Suppressor macrophage treated with lipopolysaccharide for 4 hours (primary cell): ENCODE measurements at regions not wholly inside any gene's neighbourhood (a gene's known extent, or its start where the extent isn't known, plus 50 kb on each side); places are given as distances from the start of the nearest gene placed in this dataset.

Source experiments
- DNase-seq: peaks from one replicate; pipeline ENCODE4 v3.0.0-alpha.2; 2020

DNA sequence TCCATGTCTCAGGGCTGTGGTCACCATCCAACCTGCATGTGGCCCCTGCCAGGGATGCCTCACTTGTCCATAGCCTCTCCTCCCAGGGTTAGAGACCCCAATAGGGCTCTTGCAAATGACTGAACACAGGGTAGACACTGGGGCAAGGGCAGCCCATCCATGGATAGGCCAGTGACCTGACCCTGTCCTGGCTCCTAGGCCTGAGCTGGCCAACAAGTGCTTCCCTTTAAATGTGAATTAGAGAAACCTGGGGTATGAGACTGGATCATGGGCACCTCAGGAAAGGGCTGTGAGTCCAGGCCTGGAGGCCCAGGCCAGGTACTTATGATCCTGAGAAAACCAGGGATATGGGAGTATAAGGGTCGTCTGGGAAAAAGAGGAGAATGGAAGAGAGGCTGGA lies 64.5 kb downstream of the COPS8 start:
- DNase-seq: no peak

DNA sequence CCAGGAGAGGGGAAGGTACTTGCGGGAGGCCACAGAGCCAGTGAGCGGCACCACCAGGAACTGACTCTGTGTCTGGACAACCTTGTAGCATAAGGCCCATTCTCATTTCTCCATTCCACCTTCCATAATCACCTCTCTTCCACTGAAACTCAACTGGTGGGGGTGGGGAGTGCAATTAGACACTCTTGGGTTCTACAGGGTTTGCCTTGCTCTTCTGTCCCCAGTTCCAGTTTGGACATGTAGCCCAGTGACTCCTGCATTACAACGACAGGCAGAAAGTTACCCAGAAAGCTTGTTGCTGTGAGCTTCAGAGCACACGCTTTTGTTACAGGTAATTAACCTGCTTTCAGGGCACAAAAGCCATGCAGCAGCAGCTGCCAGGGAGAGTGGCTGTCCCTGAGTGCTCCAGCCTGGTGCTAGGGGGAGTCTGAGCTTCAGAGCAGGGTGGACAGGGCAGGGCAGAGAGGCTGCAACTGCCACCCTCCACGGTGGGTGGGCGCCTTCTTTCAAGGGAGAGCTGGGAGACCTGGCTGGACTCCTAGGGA lies 65.2 kb downstream of the COPS8 start:
- no peak for DNase-seq

DNA sequence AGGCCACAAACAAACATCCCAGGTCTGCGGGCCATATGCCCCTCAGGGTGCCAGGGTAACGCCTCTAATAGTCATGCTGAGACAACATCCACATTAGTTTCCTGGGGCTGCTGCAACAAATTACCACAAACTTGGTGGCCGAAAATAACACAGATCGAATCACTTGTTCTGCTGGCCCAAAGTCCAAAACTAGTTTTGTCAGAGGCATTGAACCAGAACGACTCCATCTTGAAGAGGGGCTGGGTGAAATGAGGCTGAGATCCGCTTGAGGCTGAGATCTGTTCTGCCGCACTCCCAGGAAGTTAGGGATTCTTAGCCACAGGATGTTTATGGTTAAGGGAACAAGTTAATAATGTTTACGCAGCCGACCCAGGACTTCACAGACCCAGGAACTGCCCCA lies 66.7 kb downstream of the COPS8 start:
- no peak for DNase-seq

DNA sequence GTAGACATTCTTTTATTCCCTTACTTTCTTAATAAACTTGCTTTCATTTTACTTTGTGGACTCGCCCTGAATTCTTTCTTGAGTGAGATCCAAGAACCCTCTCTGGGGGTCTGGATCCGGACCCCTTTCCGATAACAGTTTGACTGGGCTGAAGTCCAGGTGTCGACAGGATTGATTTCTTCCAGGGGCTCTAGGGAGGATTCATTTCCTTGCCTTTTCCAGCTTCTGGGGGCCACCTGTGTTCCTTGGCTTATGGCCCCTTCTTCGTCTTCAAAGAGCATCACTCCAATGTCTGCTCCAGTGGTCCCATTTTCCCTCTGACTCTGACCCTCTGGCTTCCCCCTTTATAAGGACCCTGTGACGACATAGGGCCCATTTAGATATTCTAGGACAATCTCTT lies 67.5 kb downstream of the COPS8 start:
- DNase-seq: no peak

DNA sequence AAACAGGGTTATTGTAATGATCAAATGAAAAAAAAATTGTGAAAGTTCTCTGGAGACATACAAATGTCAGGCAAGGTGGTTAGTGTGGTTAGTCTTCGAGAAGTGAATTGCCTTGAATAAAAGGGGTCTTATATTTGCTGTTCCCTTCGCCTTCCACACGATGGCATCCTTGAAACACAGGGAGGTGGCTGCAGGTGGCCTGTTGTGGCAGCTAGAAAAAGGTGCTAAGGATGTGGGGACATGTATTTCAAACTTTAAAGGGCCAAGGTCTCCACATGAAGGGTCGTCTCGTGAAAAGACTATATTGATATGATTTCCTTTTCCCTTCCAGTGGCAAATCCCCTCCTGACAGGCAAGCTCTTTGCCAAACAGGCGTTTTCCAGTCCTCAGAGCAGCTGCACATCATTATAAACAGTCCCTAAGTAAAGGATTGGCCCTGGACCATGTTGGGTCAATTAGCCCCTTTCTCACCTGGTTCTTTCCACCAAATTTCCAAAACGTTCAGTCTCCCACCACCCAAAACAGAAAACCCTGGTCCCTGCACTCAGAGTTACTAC lies 68.5 kb downstream of the COPS8 start:
- peak; percentile 45 for DNase-seq

DNA sequence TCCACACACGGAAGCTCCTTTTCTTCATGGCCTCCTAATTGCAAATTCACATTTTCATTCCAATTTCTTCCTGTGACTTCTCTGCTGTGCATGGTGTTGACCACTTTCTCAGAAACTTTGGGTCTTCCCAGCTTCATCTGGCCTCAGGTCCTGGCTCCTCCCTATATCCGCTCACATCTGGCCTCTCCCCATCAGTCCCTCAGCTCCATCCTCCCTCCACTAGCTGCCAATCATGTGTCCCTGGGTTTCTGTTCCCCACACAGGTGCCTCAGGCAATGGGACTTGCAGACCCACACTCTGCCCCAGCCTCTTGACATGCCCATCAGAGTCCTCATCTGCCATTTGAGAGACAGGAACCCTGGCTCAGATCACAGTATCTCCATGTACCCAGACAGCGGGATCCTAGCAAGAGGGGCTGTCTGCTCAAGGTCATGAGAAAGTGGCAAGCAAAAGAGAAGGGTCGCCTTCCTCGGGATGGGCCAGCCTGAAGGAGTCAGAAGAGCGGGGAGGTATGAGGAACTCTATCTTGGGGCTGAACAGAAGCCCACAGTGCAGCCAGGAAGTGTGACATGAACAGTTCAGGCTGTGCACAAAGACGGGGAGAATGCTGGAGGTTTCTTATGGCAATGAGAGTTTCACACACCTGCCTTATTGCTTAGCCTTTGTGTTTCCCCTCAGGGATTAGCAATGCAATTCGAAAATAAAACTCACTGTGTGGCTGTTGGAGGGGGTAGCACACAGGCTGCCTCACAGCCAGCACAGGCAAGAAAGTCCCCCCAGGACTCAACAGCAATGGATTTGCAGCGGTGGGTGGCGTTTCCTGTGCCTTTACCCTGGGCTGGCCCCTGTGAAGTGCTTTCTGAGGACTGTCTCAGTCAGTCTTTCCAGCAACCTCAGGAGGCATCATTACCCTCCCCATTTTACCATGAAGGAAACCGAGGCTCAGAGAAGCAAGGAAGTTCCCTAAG lies 69.5 kb downstream of the COPS8 start:
- DNase-seq: no peak

DNA sequence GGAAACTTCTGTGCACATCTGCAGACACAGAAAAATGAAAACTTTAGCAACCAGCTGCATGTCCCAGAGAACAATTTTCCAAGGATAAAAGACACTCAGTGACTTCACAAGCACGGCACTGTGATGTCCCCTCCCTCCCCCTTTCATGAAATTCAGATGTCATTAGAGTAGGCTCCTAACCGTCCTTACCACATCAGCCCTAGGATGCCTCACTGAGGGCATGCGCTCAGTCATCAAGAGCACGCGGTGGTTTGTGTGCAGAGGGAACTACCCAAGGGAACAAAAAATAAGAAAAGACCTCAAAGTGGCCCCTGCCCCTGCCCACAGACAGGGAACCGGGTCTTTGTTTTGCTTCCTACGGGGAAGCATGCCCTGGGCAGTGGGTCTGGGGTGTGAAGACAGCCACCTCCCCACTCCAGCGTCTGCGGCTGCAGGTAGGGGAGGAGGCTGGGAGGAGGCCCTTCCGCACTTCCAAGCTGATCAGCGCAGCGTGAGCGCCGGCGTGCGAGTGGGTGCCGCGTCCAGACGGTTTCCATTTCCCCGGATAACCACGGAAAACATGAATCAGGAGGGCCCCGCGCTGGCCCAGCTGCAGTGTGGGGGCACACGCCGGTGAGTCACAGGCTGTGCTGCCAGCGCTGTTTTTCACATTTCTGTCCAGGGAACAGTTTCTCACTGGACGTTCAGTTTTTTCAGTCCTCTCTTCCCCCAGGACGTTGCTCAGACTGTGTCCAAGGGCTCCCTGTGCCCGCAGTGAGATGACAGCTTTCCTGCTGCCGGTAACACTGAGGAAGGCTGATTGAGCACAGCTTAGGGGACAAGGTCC lies 70.6 kb downstream of the COPS8 start:
- peak; percentile 80 for DNase-seq

DNA sequence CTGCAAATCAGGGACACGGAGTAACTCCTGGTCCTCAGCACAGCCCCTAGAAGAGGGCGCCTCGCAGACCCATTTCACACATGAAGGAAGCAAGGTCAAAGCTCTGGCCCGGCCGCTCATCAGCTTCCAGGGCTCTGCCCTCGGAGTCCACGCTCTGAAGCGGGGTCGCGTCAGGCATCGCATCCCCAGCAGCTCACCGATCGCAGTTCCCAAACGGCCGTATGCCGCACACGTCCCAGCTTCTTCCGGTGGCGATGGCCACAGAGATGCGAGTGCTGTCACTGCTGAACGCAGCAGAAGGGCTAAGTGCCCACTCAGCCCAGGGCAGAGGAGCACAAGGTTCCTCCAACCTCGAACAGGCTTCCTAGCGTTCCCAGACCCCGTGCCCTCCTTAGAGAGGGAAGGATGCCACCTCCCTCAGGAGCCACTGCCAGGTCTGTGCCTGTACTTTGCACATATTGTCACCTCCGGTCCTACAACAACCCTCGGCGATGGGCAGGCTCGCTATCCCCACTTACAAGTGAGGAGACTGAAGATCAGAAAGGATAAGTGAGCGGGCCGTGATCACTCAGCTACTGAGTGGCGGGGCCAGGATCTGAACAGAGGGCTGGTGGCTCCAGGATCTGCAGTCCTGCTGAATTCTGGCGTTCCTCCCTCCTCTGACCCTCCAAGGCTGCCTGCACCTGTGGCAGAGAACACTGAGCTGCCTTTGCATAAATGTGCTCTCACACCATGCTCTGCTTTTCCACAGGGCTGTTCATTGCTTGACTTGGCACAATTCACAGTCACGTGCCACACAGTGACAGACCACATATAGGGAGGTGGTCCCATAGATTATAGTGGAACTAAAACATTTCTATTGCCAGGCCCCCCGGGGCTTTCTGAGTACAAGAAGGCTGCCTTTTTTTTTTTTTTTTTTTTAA lies 71.4 kb downstream of the COPS8 start:
- DNase-seq: no peak

DNA sequence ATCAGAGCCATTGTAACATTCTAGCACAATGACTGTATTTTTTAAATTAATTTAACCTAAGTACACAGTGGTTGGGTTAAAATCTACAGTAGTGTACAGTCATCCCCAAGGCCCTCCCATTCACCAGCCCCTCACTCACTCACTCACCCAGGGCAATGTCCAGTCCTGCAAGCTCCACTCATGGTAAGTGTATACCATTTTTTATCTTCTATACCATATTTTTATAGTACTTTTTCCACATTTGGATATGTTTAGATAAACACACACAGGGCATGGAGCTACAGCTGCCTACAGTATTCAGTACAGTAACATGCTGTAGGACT lies 72.1 kb downstream of the COPS8 start:
- DNase-seq: no peak

DNA sequence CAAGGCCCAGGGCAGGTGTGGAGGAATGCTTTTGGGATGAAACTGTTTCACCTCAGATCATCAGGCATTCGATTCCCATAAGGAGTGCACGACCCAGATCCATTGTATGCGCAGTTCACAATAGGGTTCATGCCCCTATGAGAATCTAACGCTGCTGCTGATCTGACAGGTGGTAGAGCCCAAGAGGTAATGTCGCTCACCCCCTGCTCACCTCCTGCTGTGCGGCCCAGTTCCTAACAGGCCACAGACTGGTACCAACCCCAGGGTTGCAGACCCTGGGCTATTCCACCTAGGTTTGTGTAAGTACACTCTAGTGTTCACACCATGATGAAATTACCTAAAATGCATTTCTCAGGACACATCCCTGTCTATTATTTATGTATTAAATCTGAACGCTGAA lies 72.5 kb downstream of the COPS8 start:
- no peak for DNase-seq

DNA sequence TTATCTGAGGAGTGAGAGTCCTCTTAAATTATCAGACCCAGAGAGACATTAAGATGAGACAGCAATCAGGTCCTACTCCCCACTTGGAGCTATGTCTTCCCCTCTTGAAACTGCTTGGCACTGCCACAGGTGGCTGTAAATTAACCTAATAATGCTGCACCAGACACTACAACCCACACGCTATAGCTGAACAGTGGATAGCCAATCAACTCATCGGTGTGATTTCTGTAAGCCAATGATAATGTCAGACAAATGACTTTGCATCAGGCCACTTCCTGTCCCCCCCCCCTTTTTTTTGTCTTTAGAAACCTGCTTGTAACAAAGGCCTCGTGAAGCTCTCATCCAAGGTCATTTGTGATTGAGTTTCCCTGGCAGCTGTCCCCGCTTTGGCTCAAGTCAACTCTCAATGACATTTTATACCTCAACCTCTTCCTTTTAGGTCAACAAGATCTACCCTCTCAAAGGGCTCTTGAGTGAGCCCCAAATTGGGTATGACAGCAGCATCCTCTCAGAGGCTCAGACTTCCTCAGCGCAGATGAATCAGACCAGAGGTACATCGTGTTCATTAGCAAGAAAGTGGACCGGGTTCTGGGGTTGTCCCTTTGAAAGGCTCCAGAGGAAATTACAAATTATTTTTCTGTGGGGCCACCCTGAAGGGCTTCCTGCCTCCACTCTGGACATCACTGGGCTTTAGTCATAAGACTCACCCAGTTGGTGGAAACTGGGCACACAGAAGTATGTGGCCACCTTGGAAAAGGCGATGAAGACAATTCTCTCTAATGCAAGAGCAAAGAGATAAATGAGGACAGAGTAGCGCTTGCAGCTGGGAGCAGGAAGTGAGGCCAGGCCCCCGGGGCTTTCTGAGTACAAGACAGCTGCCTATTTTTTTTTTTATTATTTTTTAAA lies 73.6 kb downstream of the COPS8 start:
- DNase-seq: peak; percentile 5

DNA sequence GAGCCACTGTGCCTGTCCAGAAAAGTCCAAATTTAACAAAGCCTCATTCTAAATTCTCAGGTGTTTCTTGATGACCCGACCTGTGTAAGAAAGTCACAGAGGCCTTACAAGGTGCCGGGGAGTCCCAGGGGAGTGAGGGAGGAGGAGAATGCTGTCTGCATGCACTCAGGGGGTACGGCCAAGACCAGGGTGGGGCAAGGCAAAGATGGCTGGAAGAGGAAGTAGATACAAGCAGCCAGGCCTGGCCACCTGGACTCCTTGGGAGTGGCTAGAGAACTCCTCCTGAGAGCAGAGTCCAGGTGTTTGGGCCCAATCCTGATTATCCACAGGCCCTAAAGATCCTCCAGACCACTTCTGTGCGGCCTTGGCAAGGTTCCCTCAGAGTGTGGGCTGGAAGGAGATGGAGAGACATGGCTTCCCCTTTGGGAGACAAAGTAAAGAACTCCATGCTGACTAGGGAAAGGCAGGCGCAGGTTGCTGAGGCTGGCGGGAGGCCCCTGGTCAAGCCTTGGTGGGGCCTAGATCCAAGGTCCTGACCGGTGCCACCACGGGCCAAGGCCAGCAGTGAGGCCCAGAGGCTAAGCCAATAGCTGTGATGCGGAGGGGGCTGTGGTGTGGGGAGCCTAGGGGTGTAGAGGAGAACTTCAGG lies 74.7 kb downstream of the COPS8 start:
- no peak for DNase-seq

DNA sequence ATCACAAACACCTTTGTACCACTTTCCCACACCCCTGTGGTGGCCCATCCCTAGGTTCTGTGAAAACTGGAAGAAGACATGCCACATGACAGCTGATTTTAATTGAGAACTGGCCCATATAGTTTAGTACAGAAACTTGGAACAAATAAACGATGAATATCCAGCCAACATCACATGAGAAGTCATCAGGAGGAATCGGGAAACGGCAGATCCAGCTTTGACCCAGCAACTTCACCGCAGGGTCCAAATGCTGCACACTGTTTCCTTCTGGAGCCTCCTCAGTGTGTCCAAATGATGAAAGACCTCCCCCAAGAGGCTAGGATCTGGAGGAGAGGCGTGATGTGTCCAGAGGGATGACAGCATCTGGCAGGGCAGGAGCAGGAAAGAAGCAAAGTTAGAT lies 75.5 kb downstream of the COPS8 start:
- DNase-seq: no peak

DNA sequence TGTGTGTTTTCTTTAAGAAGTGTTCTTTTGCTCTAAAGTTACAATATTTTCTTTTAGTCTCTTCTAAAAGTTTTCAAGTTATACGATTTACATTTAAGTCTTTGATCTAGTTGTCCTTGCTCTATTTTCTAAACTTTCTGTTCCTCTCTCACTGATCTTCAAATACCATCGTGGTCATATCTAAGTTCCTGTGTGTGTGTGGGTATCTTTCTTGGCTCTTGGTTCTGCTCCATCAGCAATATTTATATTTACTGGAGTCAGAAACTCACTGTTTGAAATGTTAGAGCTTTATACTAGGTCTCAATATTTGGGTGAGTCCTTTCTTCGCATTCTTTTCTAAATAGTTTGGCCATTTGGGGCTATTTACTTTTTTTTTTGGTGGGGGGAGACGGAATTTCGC lies 77.3 kb downstream of the COPS8 start:
- DNase-seq: no peak

DNA sequence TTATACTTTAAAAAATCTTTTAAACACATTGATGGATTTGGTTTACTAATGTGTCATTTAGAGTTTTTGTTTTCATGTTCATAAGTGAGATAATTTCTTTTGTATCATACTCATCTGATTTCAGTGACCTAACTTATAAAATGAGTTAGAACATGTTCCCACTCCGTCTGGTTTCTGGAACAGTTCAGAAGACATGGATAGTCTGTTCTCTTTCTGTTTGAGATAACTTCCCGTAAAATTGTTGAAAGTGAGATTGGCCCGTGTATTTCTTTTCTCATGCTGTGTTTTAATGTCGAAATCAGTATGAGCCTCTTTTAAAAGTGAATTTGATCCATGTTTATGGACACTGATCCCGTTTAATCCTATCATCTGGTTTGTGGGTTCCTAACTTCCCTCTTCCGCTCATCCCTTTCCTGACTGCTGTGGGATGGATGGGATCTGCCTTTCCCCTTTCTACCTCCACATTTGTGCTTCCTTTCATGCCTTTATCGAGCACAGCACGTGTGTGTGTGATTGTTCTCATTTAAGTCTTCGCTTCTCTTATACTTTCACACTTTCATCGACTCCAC lies 78.9 kb downstream of the COPS8 start:
- no peak for DNase-seq

DNA sequence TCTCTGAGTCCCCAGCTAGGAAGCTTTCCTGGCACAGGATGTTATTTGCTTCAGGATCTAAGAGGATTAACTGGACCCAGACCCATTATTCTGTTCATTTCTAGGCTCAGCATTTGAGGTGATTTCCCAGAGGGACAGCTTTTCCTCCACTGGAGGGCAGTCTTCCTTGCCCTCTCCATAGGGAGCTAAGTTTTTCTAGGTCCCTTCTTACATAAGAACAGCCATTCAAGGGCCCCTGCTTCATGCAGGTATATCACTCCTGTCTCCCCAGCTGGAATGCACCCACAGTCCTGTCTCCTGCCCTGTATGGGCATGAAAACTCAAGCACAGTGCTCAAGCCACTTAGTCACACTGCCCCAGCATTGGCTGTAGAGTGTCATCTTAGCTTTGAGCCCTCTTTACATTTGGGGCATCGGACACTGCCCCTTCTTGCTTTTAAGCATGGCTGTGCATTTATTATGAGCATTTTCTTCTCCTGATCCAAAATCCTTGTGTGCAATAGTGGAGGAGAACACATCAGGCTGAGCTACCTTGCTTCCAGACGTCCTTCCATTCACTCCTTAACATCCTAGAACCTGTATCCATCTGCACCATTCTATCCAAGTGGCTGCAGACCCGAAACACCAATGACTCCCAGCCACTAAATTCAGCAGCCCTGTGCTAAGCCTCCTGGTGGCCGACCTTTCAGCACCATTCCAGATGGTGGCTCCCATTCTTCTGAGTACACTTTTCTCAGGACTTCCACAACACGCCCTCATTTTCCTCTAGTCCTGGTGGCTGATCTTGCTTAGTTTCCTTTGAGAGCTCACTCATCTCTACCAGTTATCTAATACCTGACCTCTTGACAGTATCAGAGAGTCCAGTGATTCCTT lies 80.0 kb downstream of the COPS8 start:
- peak; percentile 40 for DNase-seq

DNA sequence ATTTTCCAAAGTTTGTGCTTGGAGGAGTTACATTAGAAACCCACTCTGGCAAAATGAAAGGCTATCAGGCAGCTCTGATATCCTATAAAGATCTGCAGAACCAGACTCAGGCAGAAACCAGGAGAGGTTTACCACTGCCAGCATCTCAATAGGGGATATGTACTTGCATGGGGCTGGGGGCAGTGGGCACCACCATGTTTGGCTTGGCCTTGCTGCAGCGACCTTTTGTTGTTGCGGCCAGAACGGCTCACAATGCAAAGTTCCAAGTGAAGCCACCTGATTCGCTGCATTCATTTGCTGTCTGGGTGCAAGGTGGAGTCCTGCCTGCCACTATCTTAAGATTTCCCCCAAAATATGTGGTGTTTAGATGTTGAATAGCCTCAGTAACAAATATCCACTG lies 81.3 kb downstream of the COPS8 start:
- DNase-seq: no peak

DNA sequence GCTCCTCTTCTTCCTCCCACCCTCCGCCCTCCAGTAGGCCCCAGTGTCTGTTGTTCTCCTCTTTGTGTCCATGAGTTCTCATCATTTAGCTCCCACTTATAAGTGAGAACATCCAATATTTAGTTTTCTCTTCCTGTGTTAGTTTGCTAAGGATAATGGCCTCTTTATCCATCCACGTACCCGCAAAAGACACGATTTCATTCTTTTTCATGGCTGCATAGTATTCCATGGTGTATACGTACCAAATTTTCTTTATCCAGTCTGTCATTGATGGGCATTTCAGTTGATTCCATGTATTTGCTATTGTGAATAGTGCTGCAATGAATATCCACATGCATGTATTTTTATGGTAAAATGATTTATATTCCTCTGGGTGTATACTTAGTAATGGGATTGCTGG lies 82.2 kb downstream of the COPS8 start:
- no peak for DNase-seq

DNA sequence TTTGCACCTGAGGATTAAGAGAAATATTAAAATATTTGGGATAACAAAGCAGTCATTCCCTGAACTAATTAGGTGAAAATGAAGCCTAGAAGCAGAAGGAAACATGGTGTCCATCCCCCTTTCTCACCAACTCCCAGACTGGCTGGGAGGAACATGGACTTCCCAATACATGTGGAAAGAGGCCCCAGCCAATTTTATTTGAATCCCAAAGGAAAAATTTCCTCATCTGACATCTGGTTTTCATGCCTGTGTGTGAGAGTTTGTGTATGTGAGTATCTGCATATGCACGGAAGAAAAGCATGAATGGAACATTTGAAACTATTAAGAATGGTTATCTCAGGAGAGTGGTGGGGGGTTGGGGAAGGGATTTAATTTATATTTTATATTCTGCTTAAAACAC lies 84.3 kb downstream of the COPS8 start:
- no peak for DNase-seq
